ENCODE measurements at regions not wholly inside any gene's neighbourhood (a gene's known extent, or its start where the extent isn't known, plus 50 kb on each side); places are given as distances from the start of the nearest gene placed in this dataset.

DNA sequence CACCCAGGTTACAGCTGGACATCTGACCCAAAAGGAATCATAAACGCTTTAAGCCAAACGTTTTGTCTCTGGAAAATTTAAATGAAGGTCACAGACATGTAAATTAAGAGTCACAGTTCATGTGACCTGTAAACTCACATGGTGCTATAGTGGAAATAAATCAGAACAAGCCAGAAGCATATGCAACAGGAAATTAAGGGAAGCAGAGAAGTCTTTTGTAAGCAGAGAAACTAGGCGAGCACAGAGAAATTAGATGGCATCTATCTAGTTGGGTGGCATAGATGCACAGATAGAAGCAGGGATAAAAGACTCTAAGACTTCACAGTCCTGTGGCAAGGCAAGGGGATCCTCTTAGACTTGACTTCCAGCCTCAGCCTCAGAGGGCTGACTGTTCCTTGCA lies 264.8 kb downstream of the GASK1B start:
- H4K8ac ChIP-seq (ENCODE audit: low read depth, low read length), result no peak overlapping the region
- WGBS (ENCODE audit: extremely low coverage, insufficient coverage, insufficient read length), result no CpG with 5 or more reads among the region's 3 CpGs
- H2BK120ac ChIP-seq (ENCODE audit: insufficient read depth, low read length, poor library complexity), result no peak overlapping the region
- no peak overlapping the region for H4K12ac ChIP-seq (ENCODE audit: low read depth, low read length)
- no peak overlapping the region for H2BK5ac ChIP-seq (ENCODE audit: low read depth, low read length, poor library complexity)
- no peak overlapping the region for H2BK12ac ChIP-seq (ENCODE audit: low read length)
- H3K27ac ChIP-seq (ENCODE audit: low read depth, low read length), result no peak overlapping the region
- no peak overlapping the region for H3K4me3 ChIP-seq (ENCODE audit: low read depth, low read length)
- H3K4ac ChIP-seq (ENCODE audit: low read depth, low read length), result no peak overlapping the region
- no peaks in the 10 kb centered on the region for H3K9me3 ChIP-seq (ENCODE audit: insufficient read depth, low read depth, low read length)
- H3K9ac ChIP-seq (ENCODE audit: low read length), result no peak overlapping the region
- no peaks in the 10 kb centered on the region for H3K79me2 ChIP-seq (ENCODE audit: control insufficient read depth, insufficient read depth, low read length, poor library complexity)
- H3K79me1 ChIP-seq (ENCODE audit: low read length), result no peaks in the 10 kb centered on the region
- no peaks in the 10 kb centered on the region for H3K36me3 ChIP-seq (ENCODE audit: control insufficient read depth in 1 of 2, insufficient read depth in 2 of 2, low read length in 2 of 2)
- no peak overlapping the region for H3K14ac ChIP-seq (ENCODE audit: low read length)
- H3K23ac ChIP-seq (ENCODE audit: low read length), result no peak overlapping the region
- no peak overlapping the region for H2AFZ ChIP-seq (ENCODE audit: insufficient read depth, low read length, poor library complexity)
- no peaks in the 10 kb centered on the region for H3K4me1 ChIP-seq (ENCODE audit: control insufficient read depth in 1 of 2, insufficient read depth in 2 of 2, low read length in 2 of 2)
- no peak overlapping the region for H3K18ac ChIP-seq (ENCODE audit: low read length)
- DNase-seq, result no peak
- no peak overlapping the region for H2AK5ac ChIP-seq (ENCODE audit: low read length)
- no peak overlapping the region for H4K91ac ChIP-seq (ENCODE audit: low read depth, low read length)
- H3K4me2 ChIP-seq (ENCODE audit: low read length), result no peak overlapping the region
- no peaks in the 10 kb centered on the region for H3K27me3 ChIP-seq (ENCODE audit: insufficient read depth, low read length)

DNA sequence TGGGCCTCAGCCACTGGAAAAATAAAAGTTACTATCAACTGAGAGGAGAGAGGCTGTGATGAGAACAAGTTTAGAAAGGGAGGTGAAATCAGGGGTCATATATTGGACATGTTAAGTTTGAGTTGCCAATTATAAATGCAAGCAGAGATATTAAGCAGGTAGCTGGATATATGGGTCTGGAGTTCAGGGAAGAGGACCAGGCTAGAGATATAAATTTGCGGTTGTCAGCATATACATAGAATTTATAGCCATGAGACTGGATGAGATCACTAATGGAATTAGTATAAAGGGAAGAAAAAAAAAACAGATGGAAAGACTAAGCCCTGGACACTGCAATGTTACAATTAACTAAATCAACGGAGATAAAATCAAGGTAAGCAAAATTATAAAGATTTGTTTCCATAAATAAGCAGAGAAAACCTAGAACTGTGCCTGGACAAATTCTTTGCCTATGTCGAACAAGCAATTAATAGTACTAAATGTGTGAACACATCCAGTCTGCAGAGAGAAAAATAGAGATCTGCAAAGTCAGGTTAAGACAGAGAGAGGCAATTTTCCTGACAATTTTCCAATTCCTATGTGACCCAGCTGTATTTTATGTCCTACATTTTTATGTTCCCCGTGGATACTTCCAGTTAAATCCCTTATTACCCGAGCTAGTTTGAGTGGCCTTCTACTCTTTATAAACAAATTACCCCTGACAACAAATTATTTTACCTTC lies 265.4 kb downstream of the GASK1B start:
- Histone ChIP-seq H2BK5ac (ENCODE audit: low read depth, low read length, poor library complexity) (no peak overlapping the region), H3K9me3 (ENCODE audit: insufficient read depth, low read depth, low read length) (no peaks in the 10 kb centered on the region), H3K4me3 (ENCODE audit: low read depth, low read length) (no peak overlapping the region), H3K18ac (ENCODE audit: low read length) (no peak overlapping the region), H3K27ac (ENCODE audit: low read depth, low read length) (no peak overlapping the region), H2AFZ (ENCODE audit: insufficient read depth, low read length, poor library complexity) (no peak overlapping the region), H2AK5ac (ENCODE audit: low read length) (no peak overlapping the region), H3K36me3 (ENCODE audit: control insufficient read depth in 1 of 2, insufficient read depth in 2 of 2, low read length in 2 of 2) (no peaks in the 10 kb centered on the region), H2BK12ac (ENCODE audit: low read length) (no peak overlapping the region), H3K9ac (ENCODE audit: low read length) (no peak overlapping the region), H2BK120ac (ENCODE audit: insufficient read depth, low read length, poor library complexity) (no peak overlapping the region), H4K12ac (ENCODE audit: low read depth, low read length) (no peak overlapping the region), H3K4ac (ENCODE audit: low read depth, low read length) (no peak overlapping the region), H3K23ac (ENCODE audit: low read length) (no peak overlapping the region), H3K14ac (ENCODE audit: low read length) (no peak overlapping the region), H3K4me1 (ENCODE audit: control insufficient read depth in 1 of 2, insufficient read depth in 2 of 2, low read length in 2 of 2) (no peaks in the 10 kb centered on the region), H4K91ac (ENCODE audit: low read depth, low read length) (no peak overlapping the region), H3K4me2 (ENCODE audit: low read length) (no peak overlapping the region), H4K8ac (ENCODE audit: low read depth, low read length) (no peak overlapping the region), H3K79me2 (ENCODE audit: control insufficient read depth, insufficient read depth, low read length, poor library complexity) (no peaks in the 10 kb centered on the region), H3K79me1 (ENCODE audit: low read length) (no peaks in the 10 kb centered on the region), H3K27me3 (ENCODE audit: insufficient read depth, low read length) (no peaks in the 10 kb centered on the region)
- no peak for DNase-seq
- WGBS (ENCODE audit: extremely low coverage, insufficient coverage, insufficient read length), result no CpG with 5 or more reads among the region's 5 CpGs

DNA sequence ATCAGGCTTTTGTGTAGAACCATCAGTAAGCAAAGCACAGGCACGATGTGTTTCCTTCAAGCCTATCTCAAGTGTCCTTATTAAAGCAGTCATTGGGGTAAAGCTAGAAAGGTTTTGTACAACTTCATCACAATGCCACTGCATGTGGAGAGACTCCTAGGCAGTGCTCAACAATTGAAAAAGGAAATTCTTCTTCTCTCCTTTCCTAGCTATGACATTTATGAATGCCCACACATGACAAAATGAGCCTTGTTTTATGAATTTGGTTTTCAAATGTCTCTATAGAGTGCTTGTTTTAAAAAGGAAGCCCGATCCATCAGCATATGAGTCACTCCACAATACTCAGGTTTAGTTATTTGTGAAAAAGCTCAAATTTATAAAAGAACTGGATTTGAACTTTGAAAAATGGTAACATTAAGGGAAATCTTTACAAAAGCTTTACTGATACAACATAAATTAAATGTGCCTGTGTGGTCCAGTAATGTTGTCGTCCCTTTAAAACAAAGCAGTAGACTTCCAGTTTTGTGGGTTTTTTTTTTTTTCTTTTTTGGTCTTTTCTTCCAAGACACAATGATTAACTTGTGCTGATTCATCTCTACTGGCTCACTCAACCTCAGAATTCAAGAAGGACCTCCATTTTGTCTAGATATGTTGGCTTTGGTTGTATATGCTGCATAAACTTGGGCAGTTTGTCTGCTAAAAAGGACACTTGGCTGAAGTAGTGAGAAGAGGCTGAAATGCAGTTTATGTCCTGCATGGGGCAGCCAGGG lies 273.8 kb downstream of the GASK1B start:
- no peak overlapping the region for H4K12ac ChIP-seq (ENCODE audit: low read depth, low read length)
- no peak overlapping the region for H3K4ac ChIP-seq (ENCODE audit: low read depth, low read length)
- no peak overlapping the region for H3K14ac ChIP-seq (ENCODE audit: low read length)
- no peak overlapping the region for H3K18ac ChIP-seq (ENCODE audit: low read length)
- DNase-seq, result no peak
- H2BK120ac ChIP-seq (ENCODE audit: insufficient read depth, low read length, poor library complexity), result no peak overlapping the region
- H3K79me1 ChIP-seq (ENCODE audit: low read length), result no peaks in the 10 kb centered on the region
- WGBS (ENCODE audit: extremely low coverage, insufficient coverage, insufficient read length), result no CpG with 5 or more reads among the region's 3 CpGs
- H2BK5ac ChIP-seq (ENCODE audit: low read depth, low read length, poor library complexity), result no peak overlapping the region
- no peak overlapping the region for H3K23ac ChIP-seq (ENCODE audit: low read length)
- no peaks in the 10 kb centered on the region for H3K36me3 ChIP-seq (ENCODE audit: control insufficient read depth in 1 of 2, insufficient read depth in 2 of 2, low read length in 2 of 2)
- no peak overlapping the region for H4K91ac ChIP-seq (ENCODE audit: low read depth, low read length)
- H3K27ac ChIP-seq (ENCODE audit: low read depth, low read length), result no peak overlapping the region
- no peaks in the 10 kb centered on the region for H3K9me3 ChIP-seq (ENCODE audit: insufficient read depth, low read depth, low read length)
- H3K27me3 ChIP-seq (ENCODE audit: insufficient read depth, low read length), result no peaks in the 10 kb centered on the region
- H2BK12ac ChIP-seq (ENCODE audit: low read length), result no peak overlapping the region
- no peaks in the 10 kb centered on the region for H3K79me2 ChIP-seq (ENCODE audit: control insufficient read depth, insufficient read depth, low read length, poor library complexity)
- no peak overlapping the region for H2AFZ ChIP-seq (ENCODE audit: insufficient read depth, low read length, poor library complexity)
- no peaks in the 10 kb centered on the region for H3K4me1 ChIP-seq (ENCODE audit: control insufficient read depth in 1 of 2, insufficient read depth in 2 of 2, low read length in 2 of 2)
- no peak overlapping the region for H2AK5ac ChIP-seq (ENCODE audit: low read length)
- H4K8ac ChIP-seq (ENCODE audit: low read depth, low read length), result no peak overlapping the region
- H3K9ac ChIP-seq (ENCODE audit: low read length), result no peak overlapping the region
- H3K4me2 ChIP-seq (ENCODE audit: low read length), result no peak overlapping the region
- H3K4me3 ChIP-seq (ENCODE audit: low read depth, low read length), result no peak overlapping the region

DNA sequence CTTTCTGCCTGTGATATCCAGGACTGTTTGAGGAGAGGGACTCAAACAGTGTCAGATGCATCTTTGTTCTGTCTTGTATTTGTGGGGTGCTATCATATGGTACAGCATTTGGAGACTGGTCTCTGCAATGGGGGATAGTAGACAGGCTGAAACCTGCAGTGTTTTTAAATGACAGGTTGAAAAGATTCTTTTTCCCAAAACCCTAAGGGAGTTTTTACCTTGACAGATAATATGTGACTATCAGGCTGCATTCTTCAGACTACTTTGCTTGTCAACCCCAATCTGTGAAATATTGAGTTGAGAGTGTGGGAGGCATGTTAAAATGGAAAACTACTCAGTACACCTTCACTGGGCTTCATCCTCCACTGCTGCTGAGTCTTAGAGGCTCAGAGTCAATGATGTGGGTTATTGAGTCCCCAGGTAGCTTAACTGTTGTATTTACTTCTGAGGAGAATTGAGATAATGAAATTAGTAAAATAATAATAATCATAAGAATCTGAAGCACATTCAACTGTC lies 274.9 kb downstream of the GASK1B start:
- Histone ChIP-seq H2BK120ac (ENCODE audit: insufficient read depth, low read length, poor library complexity) (no peak overlapping the region), H3K14ac (ENCODE audit: low read length) (no peak overlapping the region), H3K36me3 (ENCODE audit: control insufficient read depth in 1 of 2, insufficient read depth in 2 of 2, low read length in 2 of 2) (no peaks in the 10 kb centered on the region), H4K8ac (ENCODE audit: low read depth, low read length) (no peak overlapping the region), H3K4me1 (ENCODE audit: control insufficient read depth in 1 of 2, insufficient read depth in 2 of 2, low read length in 2 of 2) (no peaks in the 10 kb centered on the region), H3K18ac (ENCODE audit: low read length) (no peak overlapping the region), H3K79me1 (ENCODE audit: low read length) (no peaks in the 10 kb centered on the region), H2AFZ (ENCODE audit: insufficient read depth, low read length, poor library complexity) (no peak overlapping the region), H3K4me3 (ENCODE audit: low read depth, low read length) (no peak overlapping the region), H2BK5ac (ENCODE audit: low read depth, low read length, poor library complexity) (no peak overlapping the region), H3K4ac (ENCODE audit: low read depth, low read length) (no peak overlapping the region), H4K12ac (ENCODE audit: low read depth, low read length) (no peak overlapping the region), H3K79me2 (ENCODE audit: control insufficient read depth, insufficient read depth, low read length, poor library complexity) (no peaks in the 10 kb centered on the region), H2BK12ac (ENCODE audit: low read length) (no peak overlapping the region), H2AK5ac (ENCODE audit: low read length) (no peak overlapping the region), H3K9ac (ENCODE audit: low read length) (no peak overlapping the region), H3K9me3 (ENCODE audit: insufficient read depth, low read depth, low read length) (no peaks in the 10 kb centered on the region), H3K27me3 (ENCODE audit: insufficient read depth, low read length) (no peaks in the 10 kb centered on the region), H3K27ac (ENCODE audit: low read depth, low read length) (no peak overlapping the region), H3K23ac (ENCODE audit: low read length) (no peak overlapping the region), H3K4me2 (ENCODE audit: low read length) (no peak overlapping the region), H4K91ac (ENCODE audit: low read depth, low read length) (no peak overlapping the region)
- no peak for DNase-seq

Measured in trophoblast cell (in vitro differentiated cells and primary cell).